Breast epithelium (tissue), 4 donors: ENCODE measurements at regions not wholly inside any gene's neighbourhood (a gene's known extent, or its start where the extent isn't known, plus 50 kb on each side); places are given as distances from the start of the nearest gene placed in this dataset.

Source experiments
- DNase-seq, 2 donors: peaks; one replicate each; pipeline ENCODE4 v3.0.0-alpha.2; 2019; ENCODE audit warnings: low spot score in 2 of 2
- H3K27ac ChIP-seq, 2 donors: fragments of 200-600 bp; sonication (generic) in 1 of 2; one replicate each; pipeline ENCODE4 v1.5.1; 2016 to 2019; ENCODE audit warnings: mild to moderate bottlenecking in 1 of 2
- H3K27me3 ChIP-seq, 2 donors: fragments of 200-600 bp; sonication (generic) in 1 of 2; one replicate each; pipeline versions ENCODE4 v1.5.1 to v1.6.0; 2017 to 2019; ENCODE audit warnings: control low read depth in 1 of 2, mild to moderate bottlenecking in 1 of 2
- H3K36me3 ChIP-seq: fragments of 200-600 bp; one replicate; pipeline ENCODE4 v1.5.1; 2019
- H3K4me1 ChIP-seq, 2 donors: fragments of 200-600 bp; sonication (generic); one replicate each; pipeline ENCODE4 v1.5.1; 2016 to 2019; ENCODE audit warnings: control low read depth in 1 of 2
- H3K4me3 ChIP-seq, 3 donors: fragments of 200-600 bp; sonication (generic); 1 replicate in 2 of 3; 2 replicates in 1 of 3; pipeline ENCODE4 v1.5.1; 2016 to 2019; ENCODE audit warnings: mild to moderate bottlenecking in 3 of 3, moderate library complexity in 2 of 3
- H3K9me3 ChIP-seq, 2 donors: fragments of 200-600 bp; sonication (generic) in 1 of 2; one replicate each; pipeline ENCODE4 v1.5.1; 2016 to 2019; ENCODE audit warnings: control low read depth in 1 of 2
- POLR2A ChIP-seq: fragments of 450-650 bp; IDR thresholded peaks from one replicate; pipeline ENCODE4 v1.6.1; 2016; ENCODE audit warnings: antibody characterized with exemption, mild to moderate bottlenecking, moderate library complexity
- POLR2AphosphoS5 ChIP-seq, 3 donors: sonication (generic); formaldehyde crosslinking; IDR thresholded peaks; one replicate each; pipeline ENCODE4 v1.6.1; 2017; ENCODE audit warnings: antibody characterized with exemption in 3 of 3
- intact Hi-C: fragments of 100-400 bp; cut with DNase I; formaldehyde crosslinking; loops from one replicate; pipeline ENCODE4 v1.15.1; 2023; ENCODE audit warnings: low total_unique reads
- TF ChIP-seq, protein P1 (sequence below), 3 donors: fragments of 450-650 bp; IDR thresholded peaks; one replicate each; pipeline ENCODE4 v1.5.1; 2016 to 2017; ENCODE audit warnings: antibody characterized with exemption in 3 of 3, mild to moderate bottlenecking in 3 of 3, moderate library complexity in 3 of 3

- Histone ChIP-seq H3K27me3 (no peaks in the 10 kb centered on the region), H3K27ac (no peak overlapping the region), H3K4me1 (no peaks in the 10 kb centered on the region), H3K9me3 (peaks cover 0 to 3% of the 10 kb centered on the region in 2 donors), H3K4me3 (no peak overlapping the region), H3K36me3 (no peaks in the 10 kb centered on the region)
- intact Hi-C loops, result no loop called here
- TF ChIP-seq POLR2A (no peak), POLR2AphosphoS5 (IDR thresholded peaks at IDR 0.05) (no peak)
- TF ChIP-seq, protein P1, sequence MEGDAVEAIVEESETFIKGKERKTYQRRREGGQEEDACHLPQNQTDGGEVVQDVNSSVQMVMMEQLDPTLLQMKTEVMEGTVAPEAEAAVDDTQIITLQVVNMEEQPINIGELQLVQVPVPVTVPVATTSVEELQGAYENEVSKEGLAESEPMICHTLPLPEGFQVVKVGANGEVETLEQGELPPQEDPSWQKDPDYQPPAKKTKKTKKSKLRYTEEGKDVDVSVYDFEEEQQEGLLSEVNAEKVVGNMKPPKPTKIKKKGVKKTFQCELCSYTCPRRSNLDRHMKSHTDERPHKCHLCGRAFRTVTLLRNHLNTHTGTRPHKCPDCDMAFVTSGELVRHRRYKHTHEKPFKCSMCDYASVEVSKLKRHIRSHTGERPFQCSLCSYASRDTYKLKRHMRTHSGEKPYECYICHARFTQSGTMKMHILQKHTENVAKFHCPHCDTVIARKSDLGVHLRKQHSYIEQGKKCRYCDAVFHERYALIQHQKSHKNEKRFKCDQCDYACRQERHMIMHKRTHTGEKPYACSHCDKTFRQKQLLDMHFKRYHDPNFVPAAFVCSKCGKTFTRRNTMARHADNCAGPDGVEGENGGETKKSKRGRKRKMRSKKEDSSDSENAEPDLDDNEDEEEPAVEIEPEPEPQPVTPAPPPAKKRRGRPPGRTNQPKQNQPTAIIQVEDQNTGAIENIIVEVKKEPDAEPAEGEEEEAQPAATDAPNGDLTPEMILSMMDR (IDR thresholded peaks at IDR 0.05), result no peak
- DNase-seq, result no peak
Observed at GRCh38 chr7:42685911-42686310, 226.0 kb downstream of the C7orf25 start.

- intact Hi-C loops, result no loop called here
- Histone ChIP-seq H3K36me3 (no peaks in the 10 kb centered on the region), H3K9me3 (peaks cover 0 to 6% of the 10 kb centered on the region in 2 donors), H3K4me3 (no peak overlapping the region), H3K27me3 (no peaks in the 10 kb centered on the region), H3K27ac (peak overlapping the region in 1 of 2 donors; percentile 52), H3K4me1 (no peaks in the 10 kb centered on the region)
- DNase-seq, result no peak
- TF ChIP-seq POLR2A (no peak), POLR2AphosphoS5 (IDR thresholded peaks at IDR 0.05) (no peak)
- TF ChIP-seq, protein P1 (IDR thresholded peaks at IDR 0.05), result no peak
Observed at GRCh38 chr7:42677751-42678699, 233.8 kb downstream of the C7orf25 start.

- no peak overlapping the region for H3K27ac ChIP-seq
- DNase-seq, result no peak
- no peaks in the 10 kb centered on the region for H3K36me3 ChIP-seq
- no peaks in the 10 kb centered on the region for H3K4me1 ChIP-seq
- TF ChIP-seq, protein P1 (IDR thresholded peaks at IDR 0.05), result no peak
- no peak for TF ChIP-seq POLR2AphosphoS5 (IDR thresholded peaks at IDR 0.05)
- no peak for TF ChIP-seq POLR2A
- intact Hi-C loops, result no loop called here
- H3K9me3 ChIP-seq, result no peaks in the 10 kb centered on the region
- no peak overlapping the region for H3K4me3 ChIP-seq
- no peaks in the 10 kb centered on the region for H3K27me3 ChIP-seq
Observed at GRCh38 chr7:42674541-42674940, 237.3 kb downstream of the C7orf25 start.

DNA sequence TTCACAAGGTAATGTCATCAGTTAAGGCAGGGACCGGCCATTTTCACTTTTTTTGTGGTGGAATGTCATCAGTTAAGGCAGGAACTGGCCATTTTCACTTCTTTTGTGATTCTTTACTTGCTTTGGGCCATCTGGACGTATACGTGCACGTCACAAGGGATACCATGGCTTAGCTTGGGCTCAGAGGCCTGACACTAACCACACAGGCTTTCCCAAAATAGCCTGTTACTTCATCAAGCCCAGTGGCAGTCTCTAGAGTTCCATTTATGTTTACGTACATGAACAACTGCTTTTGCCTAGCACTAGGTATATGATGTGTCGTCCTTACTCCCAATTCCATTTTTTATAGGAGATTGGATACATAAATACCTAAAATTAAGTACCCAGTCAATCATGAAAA lies 237.9 kb downstream of the C7orf25 start:
- no peaks in the 10 kb centered on the region for H3K9me3 ChIP-seq
- intact Hi-C loops, result no loop called here
- TF ChIP-seq POLR2A (no peak), POLR2AphosphoS5 (IDR thresholded peaks at IDR 0.05) (no peak)
- TF ChIP-seq, protein P1 (IDR thresholded peaks at IDR 0.05), result no peak
- no peaks in the 10 kb centered on the region for H3K27me3 ChIP-seq
- H3K4me3 ChIP-seq, result no peak overlapping the region
- no peaks in the 10 kb centered on the region for H3K36me3 ChIP-seq
- no peak overlapping the region for H3K27ac ChIP-seq
- no peak for DNase-seq
- H3K4me1 ChIP-seq, result no peaks in the 10 kb centered on the region

GRCh38 chr7:42672339-42672999 lies 239.4 kb downstream of the C7orf25 start:
- Histone ChIP-seq H3K4me3 (no peak overlapping the region), H3K9me3 (no peaks in the 10 kb centered on the region), H3K27me3 (no peaks in the 10 kb centered on the region), H3K36me3 (no peaks in the 10 kb centered on the region), H3K27ac (no peak overlapping the region), H3K4me1 (no peaks in the 10 kb centered on the region)
- DNase-seq, result no peak
- intact Hi-C loops, result no loop called here
- no peak for TF ChIP-seq POLR2AphosphoS5 (IDR thresholded peaks at IDR 0.05)
- TF ChIP-seq, protein P1 (IDR thresholded peaks at IDR 0.05), result no peak
